ENCODE measurements at regions not wholly inside any gene's neighbourhood (a gene's known extent, or its start where the extent isn't known, plus 50 kb on each side); places are given as distances from the start of the nearest gene placed in this dataset.

DNA sequence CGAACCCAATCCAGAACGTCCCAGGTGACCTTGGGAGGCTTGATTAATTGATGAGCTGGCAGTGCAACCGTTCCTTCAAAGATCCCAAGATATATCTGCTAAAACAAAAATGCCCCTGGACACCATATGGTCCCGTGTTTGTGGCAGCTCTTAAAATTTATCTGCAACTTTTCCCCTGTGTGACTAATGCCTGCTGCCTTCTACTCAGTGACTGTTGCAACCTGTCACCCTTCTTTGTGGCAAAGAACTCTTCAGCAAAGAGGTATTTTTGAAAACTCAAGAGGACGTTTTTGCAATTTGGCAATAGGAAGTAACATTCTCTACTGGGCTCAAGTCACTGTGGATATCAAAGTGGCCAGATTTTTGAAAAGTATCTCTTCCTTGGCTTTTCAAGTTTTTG lies 75.8 kb upstream of the SOD3 start:
- ATAC-seq = no peak
- H3K27me3 ChIP-seq = no peaks in the 10 kb centered on the region
- H3K9me3 ChIP-seq = peaks cover 0 to 18% (median 0%) of the 10 kb centered on the region in 3 donors

DNA sequence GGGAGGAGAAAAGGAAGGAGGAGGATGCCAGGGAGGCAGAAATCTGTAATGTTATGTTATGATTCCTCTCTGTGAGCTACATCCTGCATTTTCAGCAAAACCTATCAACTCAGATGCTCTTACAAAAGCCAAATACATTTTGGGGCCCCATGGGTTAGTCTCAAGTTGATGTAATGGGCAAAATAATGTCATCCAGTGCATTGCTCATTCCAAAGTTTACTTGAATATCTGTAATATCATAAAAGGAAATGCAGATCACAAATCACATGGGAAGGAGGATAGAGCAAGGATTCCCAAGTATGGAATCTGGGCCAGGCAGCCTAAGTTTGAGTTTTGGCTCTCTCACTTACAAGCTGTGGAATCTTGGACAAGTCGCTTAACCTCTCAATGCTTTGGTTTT lies 74.9 kb upstream of the SOD3 start:
- ATAC-seq = no peak
- H3K27me3 ChIP-seq = no peaks in the 10 kb centered on the region
- no peaks in the 10 kb centered on the region for H3K4me1 ChIP-seq
- H3K36me3 ChIP-seq = no peaks in the 10 kb centered on the region
- H3K9me3 ChIP-seq = peaks cover 0 to 14% (median 0%) of the 10 kb centered on the region in 3 donors
- WGBS, 2 donors (ENCODE audit: low coverage in 1 of 2) = 60 to 73% methylated on average over 1 of the region's 1 CpG
- H3K4me3 ChIP-seq = no peak overlapping the region
- TF ChIP-seq POLR2A (IDR thresholded peaks at IDR 0.05) (no peak), EP300 (IDR thresholded peaks at IDR 0.05) (no peak), POLR2AphosphoS5 (IDR thresholded peaks at IDR 0.05) (no peak)
- TF ChIP-seq, protein P1, sequence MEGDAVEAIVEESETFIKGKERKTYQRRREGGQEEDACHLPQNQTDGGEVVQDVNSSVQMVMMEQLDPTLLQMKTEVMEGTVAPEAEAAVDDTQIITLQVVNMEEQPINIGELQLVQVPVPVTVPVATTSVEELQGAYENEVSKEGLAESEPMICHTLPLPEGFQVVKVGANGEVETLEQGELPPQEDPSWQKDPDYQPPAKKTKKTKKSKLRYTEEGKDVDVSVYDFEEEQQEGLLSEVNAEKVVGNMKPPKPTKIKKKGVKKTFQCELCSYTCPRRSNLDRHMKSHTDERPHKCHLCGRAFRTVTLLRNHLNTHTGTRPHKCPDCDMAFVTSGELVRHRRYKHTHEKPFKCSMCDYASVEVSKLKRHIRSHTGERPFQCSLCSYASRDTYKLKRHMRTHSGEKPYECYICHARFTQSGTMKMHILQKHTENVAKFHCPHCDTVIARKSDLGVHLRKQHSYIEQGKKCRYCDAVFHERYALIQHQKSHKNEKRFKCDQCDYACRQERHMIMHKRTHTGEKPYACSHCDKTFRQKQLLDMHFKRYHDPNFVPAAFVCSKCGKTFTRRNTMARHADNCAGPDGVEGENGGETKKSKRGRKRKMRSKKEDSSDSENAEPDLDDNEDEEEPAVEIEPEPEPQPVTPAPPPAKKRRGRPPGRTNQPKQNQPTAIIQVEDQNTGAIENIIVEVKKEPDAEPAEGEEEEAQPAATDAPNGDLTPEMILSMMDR (IDR thresholded peaks at IDR 0.05) = no peak
- no peak overlapping the region for H3K27ac ChIP-seq

More for the DNA sequence above, 75.8 kb upstream of the SOD3 start:
- Histone ChIP-seq H3K36me3 (no peaks in the 10 kb centered on the region), H3K4me1 (no peaks in the 10 kb centered on the region), H3K4me3 (no peak overlapping the region), H3K27ac (no peak overlapping the region)
- TF ChIP-seq EP300 (IDR thresholded peaks at IDR 0.05) (no peak), POLR2A (IDR thresholded peaks at IDR 0.05) (no peak), POLR2AphosphoS5 (IDR thresholded peaks at IDR 0.05) (no peak)
- TF ChIP-seq, protein P1 (IDR thresholded peaks at IDR 0.05) = no peak
- WGBS, 2 donors (ENCODE audit: low coverage in 1 of 2) = 59 to 66% methylated on average over 3 to 5 of the region's 5 CpGs

DNA sequence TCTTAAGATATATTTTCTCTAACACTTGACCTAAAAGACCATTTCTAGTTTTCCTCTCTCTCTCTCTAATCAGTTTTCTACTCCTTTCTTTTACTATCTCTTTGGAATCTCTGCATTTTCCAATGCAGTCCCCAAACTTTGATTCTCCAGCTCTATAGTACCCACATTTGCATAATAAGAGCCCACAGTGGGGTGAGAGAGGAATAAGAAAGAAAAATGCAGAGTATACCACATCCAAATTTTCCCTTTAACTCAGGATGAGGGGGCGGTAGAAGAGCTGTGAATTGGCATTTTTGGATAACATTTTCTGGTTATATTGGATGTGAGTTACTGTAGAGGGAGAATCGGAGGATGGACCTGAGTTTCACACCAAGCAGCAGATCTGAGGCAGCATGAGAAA lies 74.4 kb upstream of the SOD3 start:
- 63 to 75% methylated on average over 1 to 2 of the region's 2 CpGs for WGBS, 2 donors (ENCODE audit: low coverage in 1 of 2)
- H3K27me3 ChIP-seq = no peaks in the 10 kb centered on the region
- no peaks in the 10 kb centered on the region for H3K4me1 ChIP-seq
- ATAC-seq = no peak
- TF ChIP-seq, protein P1 (IDR thresholded peaks at IDR 0.05) = no peak
- TF ChIP-seq EP300 (IDR thresholded peaks at IDR 0.05) (no peak), POLR2A (IDR thresholded peaks at IDR 0.05) (no peak), POLR2AphosphoS5 (IDR thresholded peaks at IDR 0.05) (no peak)
- peaks cover 0 to 9% (median 0%) of the 10 kb centered on the region in 3 donors for H3K9me3 ChIP-seq
- H3K27ac ChIP-seq = no peak overlapping the region
- H3K36me3 ChIP-seq = no peaks in the 10 kb centered on the region
- no peak overlapping the region for H3K4me3 ChIP-seq

DNA sequence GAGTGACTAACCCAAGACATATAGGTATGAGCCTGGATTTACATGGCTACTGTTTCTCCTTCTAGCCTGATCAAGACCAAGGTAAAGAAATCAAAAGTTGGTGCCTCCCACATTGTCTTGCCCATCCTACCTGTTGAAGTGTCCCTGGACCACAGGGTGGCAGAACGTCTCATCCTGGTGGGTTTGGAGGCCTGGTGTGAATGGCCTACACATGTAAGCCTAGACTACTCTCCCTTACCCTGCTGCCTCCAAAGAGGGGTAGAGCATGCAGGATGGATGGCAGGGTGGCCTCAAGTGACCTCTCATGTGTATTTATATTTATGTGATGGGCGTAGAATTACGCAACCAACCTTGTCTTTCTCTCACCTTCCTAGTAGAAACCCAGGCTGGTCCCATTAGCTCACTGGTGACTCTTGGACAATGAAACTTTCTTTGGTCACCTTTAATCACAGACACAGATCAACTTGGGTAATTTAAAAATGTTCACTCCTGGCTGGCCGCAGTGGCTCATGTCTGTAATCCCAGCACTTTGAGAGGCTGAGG lies 73.3 kb upstream of the SOD3 start:
- H3K27me3 ChIP-seq = no peaks in the 10 kb centered on the region
- no peaks in the 10 kb centered on the region for H3K4me1 ChIP-seq
- no peaks in the 10 kb centered on the region for H3K36me3 ChIP-seq
- WGBS, 2 donors (ENCODE audit: low coverage in 1 of 2) = 63 to 89% methylated on average over 1 to 4 of the region's 4 CpGs
- no peak for ATAC-seq
- no peak overlapping the region for H3K27ac ChIP-seq
- H3K9me3 ChIP-seq = no peaks in the 10 kb centered on the region
- H3K4me3 ChIP-seq = no peak overlapping the region
- no peak for TF ChIP-seq EP300 (IDR thresholded peaks at IDR 0.05)
- TF ChIP-seq, protein P1 (IDR thresholded peaks at IDR 0.05) = no peak
- no peak for TF ChIP-seq POLR2A (IDR thresholded peaks at IDR 0.05)
- no peak for TF ChIP-seq POLR2AphosphoS5 (IDR thresholded peaks at IDR 0.05)

DNA sequence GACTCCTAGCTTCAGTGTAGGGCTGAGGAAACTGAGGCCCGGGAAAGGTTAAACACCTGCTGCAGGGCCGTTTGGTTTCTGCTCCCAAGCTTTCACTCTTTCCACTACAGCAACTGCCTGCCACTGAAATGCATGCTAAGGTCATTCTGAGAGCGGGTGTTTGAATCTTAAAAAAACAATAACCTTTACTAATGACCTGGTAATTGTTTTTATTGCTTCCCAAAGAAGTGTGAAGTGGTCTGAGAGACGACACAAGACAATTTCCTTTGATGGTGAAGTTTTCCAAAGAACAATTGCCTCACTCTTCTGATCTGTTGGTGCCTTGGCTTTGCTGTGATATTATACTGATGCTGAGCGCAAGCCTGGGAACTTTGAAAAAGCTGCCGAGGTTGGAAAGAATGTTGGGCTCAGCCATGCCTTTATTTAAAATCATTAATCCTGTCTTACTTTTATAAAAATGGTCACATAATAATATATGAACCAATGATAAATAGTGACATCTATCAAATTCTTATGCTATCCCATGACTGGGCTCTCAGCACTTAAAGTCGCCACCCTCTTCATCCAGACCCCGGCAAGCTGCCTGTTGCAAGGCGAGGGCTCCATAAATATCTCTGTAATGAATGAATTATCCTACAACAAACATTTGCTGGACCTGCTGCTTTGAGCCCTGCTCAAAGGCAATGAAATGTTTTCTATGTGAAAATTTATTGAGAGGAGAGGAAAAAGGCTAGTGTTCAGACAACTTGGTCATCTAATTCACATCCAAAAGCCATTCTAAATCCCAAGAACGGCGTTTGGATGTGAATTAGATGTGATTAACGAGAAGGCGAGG lies 67.8 kb upstream of the SOD3 start:
- WGBS, 2 donors (ENCODE audit: low coverage in 1 of 2) = 40 to 42% methylated on average over 9 to 13 of the region's 13 CpGs
- H3K9me3 ChIP-seq = no peaks in the 10 kb centered on the region
- H3K4me1 ChIP-seq = peaks cover 0 to 23% (median 0%) of the 10 kb centered on the region in 3 donors
- no peak for TF ChIP-seq EP300 (IDR thresholded peaks at IDR 0.05)
- no peak overlapping the region for H3K27ac ChIP-seq
- no peaks in the 10 kb centered on the region for H3K36me3 ChIP-seq
- no peak for ATAC-seq
- H3K4me3 ChIP-seq = no peak overlapping the region
- no peaks in the 10 kb centered on the region for H3K27me3 ChIP-seq

Measured in gastroesophageal sphincter (tissue), 4 donors.